WTC11 (cell line): ENCODE measurements at regions not wholly inside any gene's neighbourhood (a gene's known extent, or its start where the extent isn't known, plus 50 kb on each side); places are given as distances from the start of the nearest gene placed in this dataset.

Experiments used
- CREM ChIP-seq: sonication (generic); formaldehyde crosslinking; IDR thresholded peaks from 2 replicates; pipeline ENCODE4 v1.8.1; 2022; ENCODE audit warnings: mild to moderate bottlenecking, missing genetic modification reagents, moderate library complexity
- EMX1 ChIP-seq: fragments of 250-450 bp; sonication (Bioruptor Pico); IDR thresholded peaks from 2 replicates; pipeline ENCODE4 v1.8.0; 2021; ENCODE audit warnings: mild to moderate bottlenecking
- JUN ChIP-seq: sonication (generic); formaldehyde crosslinking; IDR thresholded peaks from 2 replicates; pipeline ENCODE4 v1.8.0; 2023; ENCODE audit warnings: mild to moderate bottlenecking, missing genetic modification reagents
- RELA ChIP-seq: sonication (generic); formaldehyde crosslinking; IDR thresholded peaks from 2 replicates; pipeline ENCODE4 v1.8.1; 2022; ENCODE audit warnings: missing genetic modification reagents, mild to moderate bottlenecking, borderline replicate concordance

GRCh38 chr4:149245333-149245732, 570.3 kb downstream of the IQCM start:
- TF ChIP-seq EMX1 (CRISPR knock-in tag) (no peak), CREM (CRISPR knock-in tag) (no peak), RELA (no peak), JUN (CRISPR knock-in tag) (no peak)
